C4-2B (cell line): ENCODE measurements at regions not wholly inside any gene's neighbourhood (a gene's known extent, or its start where the extent isn't known, plus 50 kb on each side); places are given as distances from the start of the nearest gene placed in this dataset.

Experiments used
- ZFX ChIP-seq: fragments of 450-650 bp; IDR thresholded peaks from 2 replicates; pipeline ENCODE4 v1.6.1; 2017
- TF ChIP-seq, protein P1 (sequence below): fragments of 450-650 bp; conservative IDR thresholded peaks from 2 replicates; pipeline ENCODE4 v1.5.1; 2017; ENCODE audit warnings: mild to moderate bottlenecking

DNA sequence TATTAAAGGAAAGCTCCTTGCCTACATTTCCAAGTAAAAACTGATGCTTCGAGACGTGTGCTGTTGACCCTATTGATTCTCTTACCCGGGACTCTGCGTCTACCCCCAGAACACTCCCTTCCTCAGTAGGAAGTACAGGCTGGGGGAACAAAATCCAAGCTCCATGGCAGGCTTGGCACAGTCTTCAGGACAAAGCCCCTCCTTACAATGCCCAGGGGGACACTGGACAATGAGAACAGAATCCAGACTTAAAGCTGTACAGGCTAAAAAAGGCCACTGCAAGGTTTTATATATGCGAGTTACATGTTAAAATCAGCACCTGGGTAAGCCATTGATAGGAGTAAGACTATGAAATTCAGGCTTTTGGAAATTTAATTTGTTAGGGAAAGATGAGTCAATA, 250.6 kb upstream of the DAPK1 start:
- TF ChIP-seq, protein P1, sequence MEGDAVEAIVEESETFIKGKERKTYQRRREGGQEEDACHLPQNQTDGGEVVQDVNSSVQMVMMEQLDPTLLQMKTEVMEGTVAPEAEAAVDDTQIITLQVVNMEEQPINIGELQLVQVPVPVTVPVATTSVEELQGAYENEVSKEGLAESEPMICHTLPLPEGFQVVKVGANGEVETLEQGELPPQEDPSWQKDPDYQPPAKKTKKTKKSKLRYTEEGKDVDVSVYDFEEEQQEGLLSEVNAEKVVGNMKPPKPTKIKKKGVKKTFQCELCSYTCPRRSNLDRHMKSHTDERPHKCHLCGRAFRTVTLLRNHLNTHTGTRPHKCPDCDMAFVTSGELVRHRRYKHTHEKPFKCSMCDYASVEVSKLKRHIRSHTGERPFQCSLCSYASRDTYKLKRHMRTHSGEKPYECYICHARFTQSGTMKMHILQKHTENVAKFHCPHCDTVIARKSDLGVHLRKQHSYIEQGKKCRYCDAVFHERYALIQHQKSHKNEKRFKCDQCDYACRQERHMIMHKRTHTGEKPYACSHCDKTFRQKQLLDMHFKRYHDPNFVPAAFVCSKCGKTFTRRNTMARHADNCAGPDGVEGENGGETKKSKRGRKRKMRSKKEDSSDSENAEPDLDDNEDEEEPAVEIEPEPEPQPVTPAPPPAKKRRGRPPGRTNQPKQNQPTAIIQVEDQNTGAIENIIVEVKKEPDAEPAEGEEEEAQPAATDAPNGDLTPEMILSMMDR: no peak
- TF ChIP-seq ZFX: no peak
